HFF-Myc (cell line): ENCODE measurements at regions not wholly inside any gene's neighbourhood (a gene's known extent, or its start where the extent isn't known, plus 50 kb on each side); places are given as distances from the start of the nearest gene placed in this dataset.
"Not testable (repeated sequence)": the region's sequence is repeated elsewhere in the genome, so short reads cannot be mapped to it uniquely, and the experiment has no call there.

Experiments used
- DNase-seq: peaks from one replicate; pipeline ENCODE4 v3.0.0-alpha.2; 2011; ENCODE audit warnings: low read depth; ENCODE audit errors: extremely low read depth
- H3K4me3 ChIP-seq: replicated peaks from 2 replicates; pipeline ENCODE4 v1.5.1; 2011; ENCODE audit warnings: low read depth, mild to moderate bottlenecking, control low read depth, low read length
- CTCF ChIP-seq: IDR thresholded peaks from 2 replicates; pipeline ENCODE4 v1.5.1; 2012; ENCODE audit warnings: mild to moderate bottlenecking, low read depth, low read length, control low read depth; ENCODE audit errors: missing control alignments

GRCh38 chr2:155513248-155513647 lies 814.8 kb downstream of the KCNJ3 start:
- TF ChIP-seq CTCF = no peak

DNA sequence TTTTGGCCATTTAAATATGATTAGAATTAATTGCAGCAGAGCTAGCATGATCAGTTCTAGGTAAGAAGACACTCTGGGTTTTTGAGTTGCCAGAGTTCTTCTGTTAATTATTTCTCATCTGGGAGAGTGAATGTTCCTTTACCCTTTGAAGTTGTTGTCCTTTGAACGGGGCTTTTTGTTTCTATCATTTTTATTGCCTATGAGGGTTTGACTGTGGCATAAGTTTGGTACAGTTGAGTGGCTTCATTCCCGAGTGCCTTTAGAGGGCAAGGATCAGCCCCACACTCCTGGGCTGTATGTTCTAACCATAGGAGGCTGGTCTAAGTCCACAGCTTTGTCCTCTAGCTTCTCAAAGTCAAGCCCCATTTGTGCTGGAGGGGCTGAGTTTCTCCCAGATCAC lies 804.3 kb downstream of the KCNJ3 start:
- DNase-seq = no peak
- TF ChIP-seq CTCF = no peak
- H3K4me3 ChIP-seq = no peak overlapping the region

More at GRCh38 chr2:155513248-155513647, 814.8 kb downstream of the KCNJ3 start:
- no peak overlapping the region for H3K4me3 ChIP-seq
- DNase-seq = no peak

GRCh38 chr2:155498106-155498505 lies 799.6 kb downstream of the KCNJ3 start:
- H3K4me3 ChIP-seq = no peak overlapping the region
- no peak for TF ChIP-seq CTCF
- DNase-seq = no peak

GRCh38 chr2:155494744-155495143 lies 796.2 kb downstream of the KCNJ3 start:
- DNase-seq = no peak
- no peak for TF ChIP-seq CTCF
- no peak overlapping the region for H3K4me3 ChIP-seq

- H3K4me3 ChIP-seq = no peak overlapping the region
- no peak for TF ChIP-seq CTCF
- no peak for DNase-seq
Measured at GRCh38 chr2:155485141-155485842, 786.8 kb downstream of the KCNJ3 start.

DNA sequence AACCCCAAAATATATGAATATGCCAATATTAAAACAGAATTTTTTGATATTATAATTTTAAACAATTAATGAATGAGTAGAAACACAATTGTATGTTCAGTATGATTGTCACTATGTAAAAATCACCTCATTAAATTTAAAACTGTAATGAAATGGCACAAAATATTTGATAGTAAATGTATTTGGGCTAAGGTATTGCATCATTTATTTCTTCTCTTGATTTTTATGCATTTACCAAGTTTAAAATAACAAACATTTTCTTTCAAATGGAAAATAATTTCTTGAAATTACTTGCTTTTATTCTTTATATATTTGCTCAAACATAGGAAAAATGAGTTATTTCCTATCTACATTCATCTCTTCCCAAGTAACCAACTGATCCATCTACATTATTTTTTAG lies 782.6 kb downstream of the KCNJ3 start:
- no peak overlapping the region for H3K4me3 ChIP-seq
- no peak for DNase-seq
- no peak for TF ChIP-seq CTCF

DNA sequence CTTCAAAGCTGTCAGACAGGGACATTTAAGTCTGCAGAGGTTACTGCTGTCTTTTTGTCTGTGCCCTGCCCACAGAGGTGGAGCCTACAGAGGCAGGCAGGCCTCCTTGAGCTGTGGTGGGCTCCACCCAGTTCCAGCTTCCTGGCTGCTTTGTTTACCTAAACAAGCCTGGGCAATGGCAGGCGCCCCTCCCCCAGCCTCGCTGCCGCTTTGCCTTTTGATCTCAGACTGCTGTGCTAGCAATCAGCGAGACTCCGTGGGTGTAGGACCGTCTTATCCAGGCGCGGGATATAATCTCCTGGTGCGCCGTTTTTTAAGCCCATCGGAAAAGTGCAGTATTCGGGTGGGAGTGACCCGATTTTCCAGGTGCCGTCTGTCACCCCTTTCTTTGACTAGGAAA lies 773.5 kb downstream of the KCNJ3 start:
- H3K4me3 ChIP-seq, DNase-seq: not testable (repeated sequence)
